ENCODE measurements at regions not wholly inside any gene's neighbourhood (a gene's known extent, or its start where the extent isn't known, plus 50 kb on each side); places are given as distances from the start of the nearest gene placed in this dataset.

DNA sequence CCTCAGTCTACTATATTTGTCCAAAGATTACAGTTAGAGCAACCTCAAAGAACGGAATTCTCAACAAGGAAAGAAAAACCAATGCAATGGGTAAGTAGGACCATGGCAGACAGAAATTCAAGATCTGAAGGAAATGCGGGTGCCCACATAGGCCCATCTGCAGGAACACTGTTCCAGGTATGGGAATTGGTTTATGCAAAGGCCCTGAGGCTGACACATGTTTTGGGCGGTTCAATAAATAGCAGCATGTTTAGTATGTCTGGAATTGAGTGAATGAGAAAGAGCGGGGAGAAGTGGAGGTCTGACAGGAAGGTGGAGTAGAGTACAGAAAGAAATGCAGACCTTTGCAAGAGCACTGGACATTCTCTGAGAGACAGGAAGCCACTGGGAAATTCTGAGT lies 164.7 kb upstream of the KLF12 start:
- POLR2A ChIA-PET: no interaction called here
- intact Hi-C loops (cut with micrococcal nuclease): no loop called here

More for the DNA sequence above, 164.7 kb upstream of the KLF12 start:
- H2AFZ ChIP-seq (ENCODE audit: low read depth, low read length): no peak overlapping the region
- no peaks in the 10 kb centered on the region for H3K9me1 ChIP-seq (ENCODE audit: control insufficient read depth, insufficient read depth, low read length)
- no peaks in the 10 kb centered on the region for H3K9me3 ChIP-seq (replicated peaks; ENCODE audit: control insufficient read depth, insufficient read depth, low read depth, low read length)
- no peaks in the 10 kb centered on the region for H3K79me2 ChIP-seq (ENCODE audit: control insufficient read depth, insufficient read depth, low read length)
- no TSS peak for BruUV-seq (replicated peaks)
- in situ Hi-C loops (cut with MboI): no loop called here
- no peak overlapping the region for H3K9ac ChIP-seq (ENCODE audit: insufficient read depth in 1 of 2, low read depth in 2 of 2, low read length in 2 of 2)
- H3K4me2 ChIP-seq (ENCODE audit: insufficient read depth, low read length): no peak overlapping the region
- ATAC-seq: no peak
- DNase-seq (ENCODE audit: extremely low read depth in 1 of 4, low spot score in 3 of 4): no peak
- H3K4me3 ChIP-seq: no peak overlapping the region
- CTCF ChIA-PET (ENCODE audit: low intra/inter-chr PET ratio): no interaction called here
- no peaks in the 10 kb centered on the region for H3K4me1 ChIP-seq (replicated peaks in 1 of 2; ENCODE audit: control insufficient read depth in 2 of 2, insufficient read depth in 2 of 2, low read length in 2 of 2)
- no peaks in the 10 kb centered on the region for H3K36me3 ChIP-seq (ENCODE audit: control insufficient read depth, insufficient read depth, low read length)
- no peaks in the 10 kb centered on the region for H4K20me1 ChIP-seq (replicated peaks; ENCODE audit: control insufficient read depth, insufficient read depth, low read length)
- H3K27me3 ChIP-seq (ENCODE audit: control insufficient read depth in 2 of 2, insufficient read depth in 2 of 2, low read length in 2 of 2): no peaks in the 10 kb centered on the region
- TF ChIP-seq ZC3H11A (IDR thresholded peaks at IDR 0.05; ENCODE audit: low read depth, low read length) (no peak), GATAD2B (IDR thresholded peaks at IDR 0.05; ENCODE audit: borderline replicate concordance) (no peak), XRCC5 (IDR thresholded peaks at IDR 0.05; ENCODE audit: low read depth, low read length) (no peak), POLR2H (tag; IDR thresholded peaks at IDR 0.05; ENCODE audit: low read depth) (no peak), ILK (tag; IDR thresholded peaks at IDR 0.05; ENCODE audit: borderline replicate concordance, low read depth) (no peak), ZNF347 (CRISPR knock-in tag; IDR thresholded peaks at IDR 0.05; ENCODE audit: low read depth) (no peak)
- TF ChIP-seq, protein P1, sequence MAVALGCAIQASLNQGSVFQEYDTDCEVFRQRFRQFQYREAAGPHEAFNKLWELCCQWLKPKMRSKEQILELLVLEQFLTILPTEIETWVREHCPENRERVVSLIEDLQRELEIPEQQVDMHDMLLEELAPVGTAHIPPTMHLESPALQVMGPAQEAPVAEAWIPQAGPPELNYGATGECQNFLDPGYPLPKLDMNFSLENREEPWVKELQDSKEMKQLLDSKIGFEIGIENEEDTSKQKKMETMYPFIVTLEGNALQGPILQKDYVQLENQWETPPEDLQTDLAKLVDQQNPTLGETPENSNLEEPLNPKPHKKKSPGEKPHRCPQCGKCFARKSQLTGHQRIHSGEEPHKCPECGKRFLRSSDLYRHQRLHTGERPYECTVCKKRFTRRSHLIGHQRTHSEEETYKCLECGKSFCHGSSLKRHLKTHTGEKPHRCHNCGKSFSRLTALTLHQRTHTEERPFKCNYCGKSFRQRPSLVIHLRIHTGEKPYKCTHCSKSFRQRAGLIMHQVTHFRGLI (CRISPR knock-in tag; IDR thresholded peaks at IDR 0.05): no peak
- TF ChIP-seq, protein P2, sequence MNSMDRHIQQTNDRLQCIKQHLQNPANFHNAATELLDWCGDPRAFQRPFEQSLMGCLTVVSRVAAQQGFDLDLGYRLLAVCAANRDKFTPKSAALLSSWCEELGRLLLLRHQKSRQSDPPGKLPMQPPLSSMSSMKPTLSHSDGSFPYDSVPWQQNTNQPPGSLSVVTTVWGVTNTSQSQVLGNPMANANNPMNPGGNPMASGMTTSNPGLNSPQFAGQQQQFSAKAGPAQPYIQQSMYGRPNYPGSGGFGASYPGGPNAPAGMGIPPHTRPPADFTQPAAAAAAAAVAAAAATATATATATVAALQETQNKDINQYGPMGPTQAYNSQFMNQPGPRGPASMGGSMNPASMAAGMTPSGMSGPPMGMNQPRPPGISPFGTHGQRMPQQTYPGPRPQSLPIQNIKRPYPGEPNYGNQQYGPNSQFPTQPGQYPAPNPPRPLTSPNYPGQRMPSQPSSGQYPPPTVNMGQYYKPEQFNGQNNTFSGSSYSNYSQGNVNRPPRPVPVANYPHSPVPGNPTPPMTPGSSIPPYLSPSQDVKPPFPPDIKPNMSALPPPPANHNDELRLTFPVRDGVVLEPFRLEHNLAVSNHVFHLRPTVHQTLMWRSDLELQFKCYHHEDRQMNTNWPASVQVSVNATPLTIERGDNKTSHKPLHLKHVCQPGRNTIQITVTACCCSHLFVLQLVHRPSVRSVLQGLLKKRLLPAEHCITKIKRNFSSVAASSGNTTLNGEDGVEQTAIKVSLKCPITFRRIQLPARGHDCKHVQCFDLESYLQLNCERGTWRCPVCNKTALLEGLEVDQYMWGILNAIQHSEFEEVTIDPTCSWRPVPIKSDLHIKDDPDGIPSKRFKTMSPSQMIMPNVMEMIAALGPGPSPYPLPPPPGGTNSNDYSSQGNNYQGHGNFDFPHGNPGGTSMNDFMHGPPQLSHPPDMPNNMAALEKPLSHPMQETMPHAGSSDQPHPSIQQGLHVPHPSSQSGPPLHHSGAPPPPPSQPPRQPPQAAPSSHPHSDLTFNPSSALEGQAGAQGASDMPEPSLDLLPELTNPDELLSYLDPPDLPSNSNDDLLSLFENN (IDR thresholded peaks at IDR 0.05; ENCODE audit: low read depth in 2 of 2, low read length in 2 of 2): no peak
- H3K27ac ChIP-seq (ENCODE audit: extremely low read depth, low read depth, low read length): no peak overlapping the region
- FAIRE-seq: no peak
- WGBS (ENCODE audit: insufficient coverage, low coverage, missing lambda C conversion rate): 0% methylated on average over 4 of the region's 4 CpGs

Measured in K562 (cell line).